Smooth muscle cell (in vitro differentiated cells): ENCODE measurements at regions not wholly inside any gene's neighbourhood (a gene's known extent, or its start where the extent isn't known, plus 50 kb on each side); places are given as distances from the start of the nearest gene placed in this dataset.

Experiments used
- DNase-seq: peaks from one replicate; lab custom pipeline; 2025; ENCODE audit not compliant: unreplicated experiment; lab: John Stamatoyannopoulos, UW
- H2AFZ ChIP-seq: fragments of 200-600 bp; sonication (generic); 2 replicates; pipeline ENCODE4 v1.6.0; 2016; ENCODE audit warnings: antibody characterized with exemption, low read depth, mild to moderate bottlenecking
- H3F3A ChIP-seq: fragments of 200-600 bp; sonication (generic); 2 replicates; pipeline ENCODE4 v1.6.0; 2017; ENCODE audit warnings: antibody characterized with exemption, low read depth
- H3K27ac ChIP-seq: fragments of 200-600 bp; sonication (generic); 2 replicates; pipeline ENCODE4 v1.5.1; 2016; ENCODE audit warnings: low read depth, mild to moderate bottlenecking
- H3K27me3 ChIP-seq: fragments of 200-600 bp; sonication (generic); 2 replicates; pipeline ENCODE4 v1.6.1; 2016; ENCODE audit warnings: low read depth, mild to moderate bottlenecking
- H3K36me3 ChIP-seq: fragments of 200-600 bp; sonication (generic); 2 replicates; pipeline ENCODE4 v1.5.1; 2016; ENCODE audit warnings: low read depth
- H3K4me1 ChIP-seq: fragments of 200-600 bp; sonication (generic); 2 replicates; pipeline ENCODE4 v1.5.1; 2016; ENCODE audit warnings: low read depth
- H3K4me2 ChIP-seq: fragments of 200-600 bp; sonication (generic); 2 replicates; pipeline ENCODE4 v1.6.0; 2016; ENCODE audit warnings: mild to moderate bottlenecking
- H3K4me3 ChIP-seq: fragments of 200-600 bp; sonication (generic); 2 replicates; pipeline ENCODE4 v1.5.1; 2016; ENCODE audit warnings: mild to moderate bottlenecking
- H3K79me2 ChIP-seq: fragments of 200-600 bp; sonication (generic); 2 replicates; pipeline ENCODE4 v1.6.0; 2016; ENCODE audit warnings: low read depth, mild to moderate bottlenecking
- H3K9ac ChIP-seq: fragments of 200-600 bp; sonication (generic); 2 replicates; pipeline ENCODE4 v1.6.0; 2016; ENCODE audit warnings: low read depth
- H3K9me3 ChIP-seq: fragments of 200-600 bp; sonication (generic); replicated peaks from 2 replicates; pipeline ENCODE4 v1.5.1; 2016; ENCODE audit warnings: low read depth
- H4K20me1 ChIP-seq: fragments of 200-600 bp; sonication (generic); 2 replicates; pipeline ENCODE4 v1.6.0; 2016; ENCODE audit warnings: low read depth
- CTCF ChIP-seq: fragments of 200-600 bp; sonication (generic); IDR thresholded peaks from 2 replicates; pipeline ENCODE4 v1.5.1; 2017; ENCODE audit warnings: borderline replicate concordance, mild to moderate bottlenecking, antibody characterized with exemption; ENCODE audit not compliant: insufficient read depth, poor library complexity, severe bottlenecking
- WGBS: methylation state at CpG from one replicate; pipeline ENCODE4 v1.1.7; 2016; ENCODE audit warnings: low lambda C conversion rate; 5-methylcytosine and 5-hydroxymethylcytosine counted together

- peaks cover 14% of the 10 kb centered on the region for H3F3A ChIP-seq
- TF ChIP-seq CTCF = no peak
- H2AFZ ChIP-seq = no peak overlapping the region
- H3K4me1 ChIP-seq = peaks cover 10% of the 10 kb centered on the region
- H4K20me1 ChIP-seq = no peaks in the 10 kb centered on the region
- DNase-seq = no peak
- no peaks in the 10 kb centered on the region for H3K36me3 ChIP-seq
- WGBS = 39% methylated on average over 3 of the region's 3 CpGs
- no peaks in the 10 kb centered on the region for H3K9me3 ChIP-seq
- no peak overlapping the region for H3K4me3 ChIP-seq
- H3K79me2 ChIP-seq = no peaks in the 10 kb centered on the region
- no peak overlapping the region for H3K9ac ChIP-seq
- no peak overlapping the region for H3K4me2 ChIP-seq
- H3K27me3 ChIP-seq = no peaks in the 10 kb centered on the region
- peak overlapping the region; percentile 17 for H3K27ac ChIP-seq
Measured at GRCh38 chr1:115222616-115223402, 115.2 kb downstream of the NGF start.

- DNase-seq = no peak
- Histone ChIP-seq H3K9ac (no peak overlapping the region), H3K9me3 (no peaks in the 10 kb centered on the region), H3K4me1 (peaks cover 10% of the 10 kb centered on the region), H3K27ac (no peak overlapping the region), H3K27me3 (no peaks in the 10 kb centered on the region), H2AFZ (no peak overlapping the region), H4K20me1 (no peaks in the 10 kb centered on the region), H3F3A (peaks cover 6% of the 10 kb centered on the region), H3K4me2 (no peak overlapping the region), H3K79me2 (no peaks in the 10 kb centered on the region), H3K36me3 (no peaks in the 10 kb centered on the region), H3K4me3 (no peak overlapping the region)
- TF ChIP-seq CTCF = no peak
- 76% methylated on average over 17 of the region's 17 CpGs for WGBS
Measured at GRCh38 chr1:115220340-115221270, 117.4 kb downstream of the NGF start.

- no peak overlapping the region for H3K4me2 ChIP-seq
- no peaks in the 10 kb centered on the region for H4K20me1 ChIP-seq
- H3K27me3 ChIP-seq = no peaks in the 10 kb centered on the region
- WGBS = 90% methylated on average over 6 of the region's 6 CpGs
- no peak overlapping the region for H3K4me3 ChIP-seq
- peaks cover 1% of the 10 kb centered on the region for H3F3A ChIP-seq
- no peak overlapping the region for H3K9ac ChIP-seq
- no peaks in the 10 kb centered on the region for H3K36me3 ChIP-seq
- no peak for DNase-seq
- H3K27ac ChIP-seq = no peak overlapping the region
- H2AFZ ChIP-seq = no peak overlapping the region
- no peaks in the 10 kb centered on the region for H3K9me3 ChIP-seq
- TF ChIP-seq CTCF = no peak
- no peaks in the 10 kb centered on the region for H3K79me2 ChIP-seq
- peaks cover 9% of the 10 kb centered on the region for H3K4me1 ChIP-seq
Measured at GRCh38 chr1:115219927-115220326, 118.1 kb downstream of the NGF start.
